ENCODE measurements at regions not wholly inside any gene's neighbourhood (a gene's known extent, or its start where the extent isn't known, plus 50 kb on each side); places are given as distances from the start of the nearest gene placed in this dataset.
"Not testable (repeated sequence)": the region's sequence is repeated elsewhere in the genome, so short reads cannot be mapped to it uniquely, and the experiment has no call there.

- intact Hi-C loops (cut with DNase I), result no loop called here
Measured at GRCh38 chr2:126224776-126225175, 431.2 kb upstream of the GYPC start.

GRCh38 chr2:126227250-126227649 is 428.7 kb upstream of the GYPC start:
- DNase-seq (ENCODE audit: low spot score), result no peak
- intact Hi-C loops (cut with DNase I), result no loop called here

More at GRCh38 chr2:126224776-126225175, 431.2 kb upstream of the GYPC start:
- DNase-seq (ENCODE audit: low spot score), result no peak

- no peak for DNase-seq (ENCODE audit: low spot score)
- intact Hi-C loops (cut with DNase I), result no loop called here
Measured at GRCh38 chr2:126228531-126228930, 427.4 kb upstream of the GYPC start.

GRCh38 chr2:126238251-126238650 is 417.7 kb upstream of the GYPC start:
- intact Hi-C loops (cut with DNase I), result no loop called here
- no peak for DNase-seq (ENCODE audit: low spot score)

- intact Hi-C loops (cut with DNase I), result no loop called here
- DNase-seq (ENCODE audit: low spot score), result no peak
Measured at GRCh38 chr2:126239320-126239955, 416.5 kb upstream of the GYPC start.

- no peak for DNase-seq (ENCODE audit: low spot score)
- intact Hi-C loops (cut with DNase I), result loop anchor here (5.0 kb wide), 1 partner anchor 536 kb away; no protein-coding TSS in a partner anchor
Measured at GRCh38 chr2:126241001-126241400, 415.0 kb upstream of the GYPC start.

GRCh38 chr2:126241411-126241810 is 414.5 kb upstream of the GYPC start:
- intact Hi-C loops (cut with DNase I), result loop anchor here (5.0 kb wide), 1 partner anchor 536 kb away; no protein-coding TSS in a partner anchor
- DNase-seq (ENCODE audit: low spot score), result no peak

GRCh38 chr2:126244937-126245336 is 411.0 kb upstream of the GYPC start:
- intact Hi-C loops (cut with DNase I), result loop anchor here (5.0 kb wide), 1 partner anchor 532 kb away; no protein-coding TSS in a partner anchor
- no peak for DNase-seq (ENCODE audit: low spot score)

- intact Hi-C loops (cut with DNase I), result no loop called here
- no peak for DNase-seq (ENCODE audit: low spot score)
Measured at GRCh38 chr2:126253669-126254068, 402.3 kb upstream of the GYPC start.

- intact Hi-C loops (cut with DNase I), result no loop called here
- DNase-seq (ENCODE audit: low spot score), result no peak
Measured at GRCh38 chr2:126264625-126265024, 391.3 kb upstream of the GYPC start.

- DNase-seq (ENCODE audit: low spot score), result no peak
- intact Hi-C loops (cut with DNase I), result no loop called here
Measured at GRCh38 chr2:126269911-126270310, 386.0 kb upstream of the GYPC start.

- intact Hi-C loops (cut with DNase I), result no loop called here
- DNase-seq (ENCODE audit: low spot score), result no peak
Measured at GRCh38 chr2:126270587-126270986, 385.4 kb upstream of the GYPC start.

- DNase-seq (ENCODE audit: low spot score), result no peak
- intact Hi-C loops (cut with DNase I), result no loop called here
Measured at GRCh38 chr2:126272401-126272800, 383.6 kb upstream of the GYPC start.

- DNase-seq (ENCODE audit: low spot score), result no peak
- intact Hi-C loops (cut with DNase I), result no loop called here
Measured at GRCh38 chr2:126275098-126275497, 380.9 kb upstream of the GYPC start.

- DNase-seq (ENCODE audit: low spot score); intact Hi-C loops (cut with DNase I): not testable (repeated sequence)
Measured at GRCh38 chr2:126276268-126276667, 379.7 kb upstream of the GYPC start.

GRCh38 chr2:126288362-126288761 is 367.6 kb upstream of the GYPC start:
- no peak for DNase-seq (ENCODE audit: low spot score)
- intact Hi-C loops (cut with DNase I), result no loop called here

- intact Hi-C loops (cut with DNase I); DNase-seq (ENCODE audit: low spot score): not testable (repeated sequence)
Measured at GRCh38 chr2:126293962-126294361, 362.0 kb upstream of the GYPC start.

- DNase-seq (ENCODE audit: low spot score), result no peak
- intact Hi-C loops (cut with DNase I), result no loop called here
Measured at GRCh38 chr2:126299469-126299976, 356.4 kb upstream of the GYPC start.

GRCh38 chr2:126300348-126300747 is 355.6 kb upstream of the GYPC start:
- intact Hi-C loops (cut with DNase I), result no loop called here
- DNase-seq (ENCODE audit: low spot score), result no peak

- DNase-seq (ENCODE audit: low spot score), result no peak
- intact Hi-C loops (cut with DNase I), result no loop called here
Measured at GRCh38 chr2:126302043-126302442, 353.9 kb upstream of the GYPC start.

- intact Hi-C loops (cut with DNase I), result no loop called here
- no peak for DNase-seq (ENCODE audit: low spot score)
Measured at GRCh38 chr2:126303113-126303512, 352.8 kb upstream of the GYPC start.

GRCh38 chr2:126304154-126304553 is 351.8 kb upstream of the GYPC start:
- intact Hi-C loops (cut with DNase I), result no loop called here
- no peak for DNase-seq (ENCODE audit: low spot score)
